ENCODE measurements at regions not wholly inside any gene's neighbourhood (a gene's known extent, or its start where the extent isn't known, plus 50 kb on each side); places are given as distances from the start of the nearest gene placed in this dataset.
"Not testable (repeated sequence)": the region's sequence is repeated elsewhere in the genome, so short reads cannot be mapped to it uniquely, and the experiment has no call there.

- no peak for DNase-seq (ENCODE audit: low read depth in 2 of 2)
These were observed 231.6 kb upstream of the ANKH start for GRCh38 chr5:15103130-15103529.

DNA sequence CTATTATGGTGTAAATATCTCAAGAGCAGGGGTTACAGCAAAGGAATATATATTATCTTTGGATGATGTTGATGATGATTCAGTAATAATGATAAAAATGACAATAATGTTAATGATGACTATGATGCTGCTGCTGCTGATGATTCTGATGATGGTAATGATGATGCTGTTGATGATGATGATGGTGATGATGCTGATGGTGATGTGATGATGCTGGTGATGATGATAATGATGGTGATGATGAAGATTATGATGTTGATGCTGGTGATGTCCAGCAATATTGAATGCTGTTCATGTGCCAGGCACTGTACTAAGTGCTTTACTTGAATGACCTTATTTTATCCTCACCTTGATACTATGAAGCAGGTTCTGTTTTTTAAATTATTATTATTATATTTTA is 226.0 kb upstream of the ANKH start:
- DNase-seq (ENCODE audit: low read depth in 2 of 2): no peak

- DNase-seq (ENCODE audit: low read depth in 2 of 2): not testable (repeated sequence)
These were observed 225.1 kb upstream of the ANKH start for GRCh38 chr5:15096686-15097085.

- DNase-seq (ENCODE audit: low read depth in 2 of 2): no peak
These were observed 221.2 kb upstream of the ANKH start for GRCh38 chr5:15092801-15093200.

DNA sequence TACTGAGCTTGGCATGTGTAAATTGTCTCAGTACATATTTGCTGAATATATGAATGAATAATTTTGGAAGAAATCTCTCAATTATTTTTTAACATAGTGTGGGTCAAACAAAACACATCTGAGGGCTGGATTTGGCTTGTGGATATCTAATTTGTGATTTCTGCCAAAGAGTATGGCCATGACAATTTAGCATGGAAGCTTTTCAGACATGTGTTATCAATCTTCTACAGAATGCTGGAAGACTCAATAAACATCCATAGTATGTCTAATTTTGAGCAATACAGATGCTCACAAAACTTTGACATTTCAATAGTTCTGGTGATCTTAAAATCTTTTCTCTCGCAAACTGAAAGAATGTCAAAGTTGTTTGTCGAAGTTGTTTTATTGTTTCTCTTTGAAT is 214.1 kb upstream of the ANKH start:
- no peak for DNase-seq (ENCODE audit: low read depth in 2 of 2)

DNA sequence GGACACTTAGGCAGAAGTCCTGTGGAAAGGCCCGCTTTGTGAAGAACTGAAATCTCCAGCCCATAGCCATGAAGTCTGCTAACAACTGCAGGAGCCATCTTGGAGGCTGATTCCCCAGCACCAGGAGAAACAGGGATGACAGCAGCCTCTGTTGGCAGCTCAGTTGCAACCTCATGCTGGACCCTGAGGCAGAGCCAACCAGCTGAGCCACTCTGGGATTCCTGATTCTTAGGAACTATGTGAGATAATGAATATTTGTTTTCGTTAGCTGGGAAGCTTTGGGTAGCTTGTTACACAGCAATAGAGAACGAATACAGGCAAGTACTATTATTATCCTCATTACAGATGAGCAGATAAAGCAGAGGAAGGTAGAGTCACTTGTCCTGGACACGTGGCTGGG is 210.5 kb upstream of the ANKH start:
- DNase-seq (ENCODE audit: low read depth in 2 of 2): no peak

GRCh38 chr5:15080219-15080618 is 208.6 kb upstream of the ANKH start:
- DNase-seq (ENCODE audit: low read depth in 2 of 2): no peak

GRCh38 chr5:15079566-15079965 is 208.0 kb upstream of the ANKH start:
- DNase-seq (ENCODE audit: low read depth in 2 of 2): no peak

GRCh38 chr5:15074651-15075050 is 203.1 kb upstream of the ANKH start:
- no peak for DNase-seq (ENCODE audit: low read depth in 2 of 2)

- no peak for DNase-seq (ENCODE audit: low read depth in 2 of 2)
These were observed 201.9 kb upstream of the ANKH start for GRCh38 chr5:15073453-15073852.

GRCh38 chr5:15070907-15071306 is 199.3 kb upstream of the ANKH start:
- DNase-seq (ENCODE audit: low read depth in 2 of 2): no peak

- DNase-seq (ENCODE audit: low read depth in 2 of 2): no peak
These were observed 197.9 kb upstream of the ANKH start for GRCh38 chr5:15069407-15069905.

GRCh38 chr5:15065091-15065490 is 193.5 kb upstream of the ANKH start:
- DNase-seq (ENCODE audit: low read depth in 2 of 2): no peak

- no peak for DNase-seq (ENCODE audit: low read depth in 2 of 2)
These were observed 192.8 kb upstream of the ANKH start for GRCh38 chr5:15064396-15064795.

- no peak for DNase-seq (ENCODE audit: low read depth in 2 of 2)
These were observed 185.5 kb upstream of the ANKH start for GRCh38 chr5:15056988-15057592.

DNA sequence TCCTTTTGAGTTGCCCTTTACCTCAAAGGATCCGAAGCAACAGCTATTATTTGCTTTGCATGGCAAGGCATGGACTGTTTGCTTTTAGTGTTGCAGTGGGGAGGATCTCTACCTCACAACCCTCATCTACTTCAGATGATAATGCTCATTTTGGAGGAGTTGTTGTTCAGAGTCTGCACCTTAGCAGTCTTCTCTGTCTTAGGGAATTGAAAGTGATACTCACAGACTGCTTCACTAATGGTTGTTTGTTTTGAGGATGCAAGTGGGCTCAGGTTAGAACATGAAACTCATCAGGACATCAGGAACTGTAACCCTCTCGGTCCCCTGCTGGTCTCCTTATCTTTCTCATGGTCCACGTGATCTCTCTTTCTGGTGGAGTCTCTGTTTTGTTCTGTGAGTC is 172.9 kb upstream of the ANKH start:
- DNase-seq (ENCODE audit: low read depth in 2 of 2): no peak

DNA sequence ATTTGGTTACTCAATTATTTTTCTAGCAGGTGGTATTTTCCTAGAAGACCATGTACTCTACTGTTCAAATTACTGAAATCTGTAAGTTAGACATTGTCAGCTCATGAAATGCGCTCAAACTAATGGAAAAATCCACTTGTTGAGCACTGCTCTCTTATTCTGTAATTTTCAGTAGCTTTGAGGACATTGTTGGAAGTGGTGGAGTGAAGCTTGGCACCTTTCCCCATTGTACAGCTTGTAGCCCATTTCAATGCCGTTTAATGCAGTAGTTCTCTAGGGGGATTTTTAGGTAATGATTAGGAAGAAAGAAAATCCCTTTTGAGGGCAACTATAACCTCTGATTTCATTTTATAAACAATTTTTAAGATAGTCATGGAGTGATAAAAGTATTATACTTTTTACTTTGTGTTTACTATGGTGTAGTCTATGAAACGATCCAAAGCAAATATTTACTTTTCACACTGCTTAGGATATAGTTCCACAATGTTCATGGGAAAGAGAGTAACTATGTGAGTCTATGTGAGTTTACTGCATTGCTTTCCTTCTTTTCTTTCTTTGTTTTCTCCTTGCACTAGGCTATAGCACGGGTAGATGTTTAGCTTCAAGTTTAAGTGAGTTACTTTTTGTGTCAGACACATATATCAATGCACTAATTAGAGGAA is 165.8 kb upstream of the ANKH start:
- no peak for DNase-seq (ENCODE audit: low read depth in 2 of 2)

DNA sequence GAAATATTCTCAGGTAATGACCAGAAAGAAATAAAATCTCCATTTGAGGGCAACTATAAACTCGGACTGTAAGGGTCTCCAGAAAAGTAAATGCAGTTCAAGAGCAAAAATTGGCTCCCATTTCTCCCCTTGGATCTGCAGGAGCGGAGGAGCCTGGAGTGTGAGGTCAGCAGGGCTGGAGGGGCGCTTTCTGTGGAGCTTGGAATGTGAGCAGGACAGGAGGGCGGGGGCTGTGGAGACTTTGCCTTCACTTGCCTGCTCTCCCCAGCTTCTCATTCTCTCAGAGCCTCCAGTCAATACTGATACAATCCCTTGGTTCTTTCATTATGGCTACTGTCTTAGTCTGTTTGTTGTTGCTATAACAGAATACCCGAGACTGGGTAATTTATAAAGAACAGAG is 162.8 kb upstream of the ANKH start:
- DNase-seq (ENCODE audit: low read depth in 2 of 2): no peak

GRCh38 chr5:15031180-15031579 is 159.6 kb upstream of the ANKH start:
- DNase-seq (ENCODE audit: low read depth in 2 of 2): no peak

DNA sequence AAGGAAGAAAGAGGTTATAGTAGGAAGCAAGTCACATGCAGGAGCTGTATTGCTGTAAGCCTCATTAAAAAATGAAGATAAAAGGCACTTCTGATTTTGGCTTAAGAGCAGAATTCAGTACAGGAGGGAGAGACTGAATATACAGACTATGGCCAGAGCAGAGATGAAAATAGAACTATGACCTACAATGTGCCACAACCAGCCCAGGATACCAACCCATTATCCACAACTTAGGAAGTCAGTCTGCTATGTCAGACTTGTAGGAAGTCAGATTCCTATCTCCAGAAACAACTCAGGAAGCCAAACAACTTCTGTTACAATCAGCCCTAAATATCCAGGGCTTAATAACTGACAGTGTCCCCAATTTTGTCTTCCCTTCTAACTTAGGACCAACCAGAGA is 156.2 kb upstream of the ANKH start:
- DNase-seq (ENCODE audit: low read depth in 2 of 2): no peak

- DNase-seq (ENCODE audit: low read depth in 2 of 2): no peak
These were observed 155.4 kb upstream of the ANKH start for GRCh38 chr5:15026944-15027343.

DNA sequence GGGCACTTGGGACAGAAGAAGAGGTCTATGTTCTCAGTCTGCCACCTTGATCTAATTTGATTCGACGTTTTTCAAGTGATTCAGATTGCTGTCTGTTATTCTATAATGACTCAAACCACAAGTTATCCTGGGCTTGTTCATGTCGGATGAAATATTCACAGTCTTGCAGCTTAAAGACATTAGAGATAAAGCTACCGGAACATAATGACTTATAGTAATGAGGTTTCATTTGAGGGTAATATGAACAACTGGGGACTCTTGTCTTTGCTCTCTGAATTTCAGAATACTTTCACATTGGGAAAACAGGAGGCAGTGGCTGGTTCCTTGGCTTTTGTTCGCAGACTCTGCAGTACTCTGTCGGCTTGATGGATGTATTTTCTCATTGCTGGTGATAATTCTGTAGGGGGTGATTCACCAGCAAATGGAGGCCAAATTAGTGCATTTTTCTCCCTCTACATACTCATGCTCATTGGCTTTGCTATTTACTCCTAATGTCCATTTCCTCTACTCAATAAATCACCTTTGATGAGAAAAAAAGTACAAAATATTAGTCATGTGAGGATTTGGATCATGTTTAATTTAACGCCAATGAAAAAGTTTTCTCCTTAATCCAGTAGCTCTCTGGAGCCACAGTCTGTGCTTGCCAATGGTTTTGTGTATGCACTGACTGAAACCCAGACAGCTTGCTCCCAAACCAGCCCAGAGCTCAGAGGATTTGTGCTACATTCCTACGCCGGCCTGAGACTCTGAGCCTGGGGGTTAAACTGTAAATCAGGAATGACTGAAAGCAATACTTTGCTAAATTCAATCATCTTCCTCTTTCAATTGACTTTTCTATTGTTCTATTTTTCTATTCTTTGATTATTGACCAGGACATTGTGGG is 154.7 kb upstream of the ANKH start:
- DNase-seq (ENCODE audit: low read depth in 2 of 2): no peak

GRCh38 chr5:15023846-15024245 is 152.3 kb upstream of the ANKH start:
- DNase-seq (ENCODE audit: low read depth in 2 of 2): no peak
